ENCODE measurements at regions not wholly inside any gene's neighbourhood (a gene's known extent, or its start where the extent isn't known, plus 50 kb on each side); places are given as distances from the start of the nearest gene placed in this dataset.

DNA sequence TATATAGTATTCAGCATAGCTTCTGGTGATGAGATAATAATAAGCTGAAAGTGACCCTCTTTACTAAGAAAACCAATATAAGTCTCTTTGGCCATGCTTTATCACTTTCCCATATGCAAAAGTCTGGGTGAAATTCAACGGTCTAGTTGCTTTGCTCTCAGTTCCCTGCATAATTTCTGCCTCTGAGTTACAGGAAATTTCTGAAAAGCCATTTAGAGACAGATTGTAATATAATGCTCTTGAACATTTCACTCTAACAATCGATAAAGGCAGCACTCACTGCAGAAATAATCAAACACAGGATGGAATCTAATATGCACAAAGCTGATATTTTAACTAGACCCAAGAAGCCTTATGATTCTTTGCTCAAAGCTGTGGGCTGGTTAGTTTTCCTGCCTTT, 100.1 kb upstream of the LIFR start:
- ChIA-PET CTCF (ENCODE audit: partially characterized antibody) (no interaction called here), POLR2A (ENCODE audit: partially characterized antibody) (no interaction called here)
- no peaks in the 10 kb centered on the region for H3K27me3 ChIP-seq (ENCODE audit: insufficient read depth, low read length)
- H3K27ac Mint-ChIP-seq, result no peak overlapping the region
- H3K9me3 ChIP-seq (ENCODE audit: control insufficient read depth in 1 of 2, low read length in 2 of 2), result no peaks in the 10 kb centered on the region
- intact Hi-C loops (cut with micrococcal nuclease), result no loop called here
- H3K4me1 Mint-ChIP-seq, result no peaks in the 10 kb centered on the region
- H3K9me3 Mint-ChIP-seq, result peaks cover 0 to 2% (median 0%) of the 10 kb centered on the region in 8 donors
- H3K4me1 ChIP-seq (ENCODE audit: insufficient read depth, low read length), result no peaks in the 10 kb centered on the region
- no peaks in the 10 kb centered on the region for H3K36me3 ChIP-seq (ENCODE audit: insufficient read depth, low read length)
- no peak overlapping the region for H3K4me3 Mint-ChIP-seq
- H3K4me3 ChIP-seq (ENCODE audit: low read length in 2 of 2), result no peak overlapping the region
- no peak for DNase-seq
- H3K27me3 Mint-ChIP-seq, result peaks cover 11 to 17% of the 10 kb centered on the region in 2 donors
- no peaks in the 10 kb centered on the region for H3K36me3 Mint-ChIP-seq
- no peak overlapping the region for H3K27ac ChIP-seq (ENCODE audit: low read depth, low read length)

GRCh38 chr5:38657020-38657419, 100.6 kb upstream of the LIFR start:
- H3K27me3 Mint-ChIP-seq, result peaks cover 11 to 15% of the 10 kb centered on the region in 2 donors
- no peak overlapping the region for H3K27ac Mint-ChIP-seq
- H3K4me3 ChIP-seq (ENCODE audit: low read length in 2 of 2), result no peak overlapping the region
- no peaks in the 10 kb centered on the region for H3K27me3 ChIP-seq (ENCODE audit: insufficient read depth, low read length)
- no peaks in the 10 kb centered on the region for H3K4me1 ChIP-seq (ENCODE audit: insufficient read depth, low read length)
- peaks cover 0 to 2% (median 0%) of the 10 kb centered on the region in 8 donors for H3K9me3 Mint-ChIP-seq
- ChIA-PET POLR2A (ENCODE audit: partially characterized antibody) (no interaction called here), CTCF (ENCODE audit: partially characterized antibody) (no interaction called here)
- no peaks in the 10 kb centered on the region for H3K9me3 ChIP-seq (ENCODE audit: control insufficient read depth in 1 of 2, low read length in 2 of 2)
- H3K36me3 ChIP-seq (ENCODE audit: insufficient read depth, low read length), result no peaks in the 10 kb centered on the region
- H3K4me1 Mint-ChIP-seq, result no peaks in the 10 kb centered on the region
- intact Hi-C loops (cut with micrococcal nuclease), result no loop called here
- no peaks in the 10 kb centered on the region for H3K36me3 Mint-ChIP-seq
- H3K27ac ChIP-seq (ENCODE audit: low read depth, low read length), result no peak overlapping the region
- H3K4me3 Mint-ChIP-seq, result no peak overlapping the region
- no peak for DNase-seq

DNA sequence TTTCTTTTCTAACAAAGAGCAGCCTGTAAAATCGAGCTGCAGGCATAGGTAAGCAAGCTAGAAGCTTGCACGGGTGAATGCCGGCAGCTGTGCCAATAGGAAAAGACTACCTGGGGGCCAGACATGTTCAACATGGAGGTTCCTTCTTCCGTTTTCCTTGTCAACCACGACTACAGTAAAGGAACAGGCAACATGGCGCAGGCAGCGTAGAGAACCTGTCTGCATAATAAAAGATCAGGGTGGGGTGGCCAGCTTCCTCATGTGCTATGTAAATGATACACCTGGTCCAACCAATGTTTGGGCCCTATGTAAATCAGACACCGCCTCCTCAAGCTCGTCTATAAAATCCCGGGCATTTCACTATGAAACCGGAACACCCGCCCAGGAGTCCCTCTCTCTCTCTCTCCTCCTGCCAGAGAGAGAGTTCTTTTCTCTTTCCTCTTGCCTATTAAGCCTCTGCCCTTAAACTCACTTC, 103.8 kb upstream of the LIFR start:
- ChIA-PET POLR2A (ENCODE audit: partially characterized antibody) (no interaction called here), CTCF (ENCODE audit: partially characterized antibody) (interaction anchor here (1.1 kb wide), 1 partner anchor 218 kb away, joined by 3 read pairs; no protein-coding TSS in a partner anchor)
- Mint-ChIP-seq H3K36me3 (no peaks in the 10 kb centered on the region), H3K4me1 (no peaks in the 10 kb centered on the region), H3K27me3 (peaks cover 15 to 19% of the 10 kb centered on the region in 2 donors), H3K27ac (no peak overlapping the region), H3K9me3 (peaks cover 0 to 2% (median 0%) of the 10 kb centered on the region in 8 donors), H3K4me3 (no peak overlapping the region)
- Histone ChIP-seq H3K27me3 (ENCODE audit: insufficient read depth, low read length) (no peaks in the 10 kb centered on the region), H3K9me3 (ENCODE audit: control insufficient read depth in 1 of 2, low read length in 2 of 2) (no peaks in the 10 kb centered on the region), H3K4me1 (ENCODE audit: insufficient read depth, low read length) (no peaks in the 10 kb centered on the region), H3K4me3 (ENCODE audit: low read length in 2 of 2) (no peak overlapping the region), H3K27ac (ENCODE audit: low read depth, low read length) (no peak overlapping the region), H3K36me3 (ENCODE audit: insufficient read depth, low read length) (no peaks in the 10 kb centered on the region)
- no peak for DNase-seq
- intact Hi-C loops (cut with micrococcal nuclease), result loop anchor here (10.0 kb wide), 1 partner anchor 215 kb away; no protein-coding TSS in a partner anchor

DNA sequence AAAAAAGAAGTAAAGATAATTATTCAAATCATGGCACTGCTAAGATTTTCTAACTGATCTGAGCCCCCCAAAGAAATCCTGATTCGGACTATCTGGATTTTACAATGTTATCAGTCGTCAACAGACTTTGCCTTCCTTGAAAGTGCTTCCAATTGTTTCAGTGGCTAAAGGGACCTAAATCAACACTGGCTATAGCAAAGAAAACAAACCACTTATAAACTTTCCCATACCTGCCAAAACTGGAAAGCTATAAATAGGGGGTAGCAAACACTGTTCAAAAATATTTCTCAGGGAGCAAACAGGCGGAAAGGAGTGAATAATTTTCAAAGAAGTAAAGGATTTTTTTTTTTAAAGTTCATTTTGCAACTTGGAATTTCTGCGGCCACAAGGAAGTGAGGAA, 105.6 kb upstream of the LIFR start:
- DNase-seq, result no peak
- no peaks in the 10 kb centered on the region for H3K36me3 Mint-ChIP-seq
- Histone ChIP-seq H3K4me3 (ENCODE audit: low read length in 2 of 2) (no peak overlapping the region), H3K9me3 (ENCODE audit: control insufficient read depth in 1 of 2, low read length in 2 of 2) (no peaks in the 10 kb centered on the region), H3K27ac (ENCODE audit: low read depth, low read length) (no peak overlapping the region), H3K36me3 (ENCODE audit: insufficient read depth, low read length) (no peaks in the 10 kb centered on the region), H3K4me1 (ENCODE audit: insufficient read depth, low read length) (no peaks in the 10 kb centered on the region), H3K27me3 (ENCODE audit: insufficient read depth, low read length) (no peaks in the 10 kb centered on the region)
- no peaks in the 10 kb centered on the region for H3K4me1 Mint-ChIP-seq
- peaks cover 15 to 26% of the 10 kb centered on the region in 2 donors for H3K27me3 Mint-ChIP-seq
- H3K4me3 Mint-ChIP-seq, result no peak overlapping the region
- intact Hi-C loops (cut with micrococcal nuclease), result loop anchor here (10.0 kb wide), 1 partner anchor 217 kb away; no protein-coding TSS in a partner anchor
- POLR2A ChIA-PET (ENCODE audit: partially characterized antibody), result no interaction called here
- H3K9me3 Mint-ChIP-seq, result peaks cover 0 to 2% (median 0%) of the 10 kb centered on the region in 8 donors
- no peak overlapping the region for H3K27ac Mint-ChIP-seq
- CTCF ChIA-PET (ENCODE audit: partially characterized antibody), result no interaction called here

- peaks cover 12 to 23% of the 10 kb centered on the region in 2 donors for H3K27me3 Mint-ChIP-seq
- Histone ChIP-seq H3K36me3 (ENCODE audit: insufficient read depth, low read length) (no peaks in the 10 kb centered on the region), H3K27me3 (ENCODE audit: insufficient read depth, low read length) (no peaks in the 10 kb centered on the region), H3K4me1 (ENCODE audit: insufficient read depth, low read length) (no peaks in the 10 kb centered on the region), H3K4me3 (ENCODE audit: low read length in 2 of 2) (no peak overlapping the region), H3K27ac (ENCODE audit: low read depth, low read length) (no peak overlapping the region), H3K9me3 (ENCODE audit: control insufficient read depth in 1 of 2, low read length in 2 of 2) (no peaks in the 10 kb centered on the region)
- ChIA-PET CTCF (ENCODE audit: partially characterized antibody) (no interaction called here), POLR2A (ENCODE audit: partially characterized antibody) (no interaction called here)
- no peaks in the 10 kb centered on the region for H3K36me3 Mint-ChIP-seq
- intact Hi-C loops (cut with micrococcal nuclease), result loop anchor here (10.0 kb wide), 1 partner anchor 218 kb away; no protein-coding TSS in a partner anchor
- DNase-seq, result no peak
- no peak overlapping the region for H3K27ac Mint-ChIP-seq
- H3K4me3 Mint-ChIP-seq, result no peak overlapping the region
- H3K4me1 Mint-ChIP-seq, result no peaks in the 10 kb centered on the region
- peaks cover 0 to 3% (median 0%) of the 10 kb centered on the region in 8 donors for H3K9me3 Mint-ChIP-seq
Observed at GRCh38 chr5:38663249-38663648, 106.8 kb upstream of the LIFR start.

GRCh38 chr5:38666668-38667498, 110.4 kb upstream of the LIFR start:
- peaks cover 14% of the 10 kb centered on the region in 2 donors for H3K27me3 Mint-ChIP-seq
- no peaks in the 10 kb centered on the region for H3K36me3 Mint-ChIP-seq
- H3K4me3 ChIP-seq (ENCODE audit: low read length in 2 of 2), result no peak overlapping the region
- no peak overlapping the region for H3K4me3 Mint-ChIP-seq
- H3K4me1 ChIP-seq (ENCODE audit: insufficient read depth, low read length), result no peaks in the 10 kb centered on the region
- H3K9me3 Mint-ChIP-seq, result peaks cover 0 to 1% (median 0%) of the 10 kb centered on the region in 8 donors
- H3K4me1 Mint-ChIP-seq, result no peaks in the 10 kb centered on the region
- CTCF ChIA-PET (ENCODE audit: partially characterized antibody), result interaction anchor here (3.1 kb wide), 1 partner anchor 225 kb away, joined by 8 read pairs; no protein-coding TSS in a partner anchor
- H3K27ac ChIP-seq (ENCODE audit: low read depth, low read length), result no peak overlapping the region
- no peak for DNase-seq
- H3K9me3 ChIP-seq (ENCODE audit: control insufficient read depth in 1 of 2, low read length in 2 of 2), result no peaks in the 10 kb centered on the region
- H3K27me3 ChIP-seq (ENCODE audit: insufficient read depth, low read length), result no peaks in the 10 kb centered on the region
- POLR2A ChIA-PET (ENCODE audit: partially characterized antibody), result no interaction called here
- no peaks in the 10 kb centered on the region for H3K36me3 ChIP-seq (ENCODE audit: insufficient read depth, low read length)
- intact Hi-C loops (cut with micrococcal nuclease), result loop anchor here (10.0 kb wide), 1 partner anchor 222 kb away; no protein-coding TSS in a partner anchor
- H3K27ac Mint-ChIP-seq, result no peak overlapping the region

DNA sequence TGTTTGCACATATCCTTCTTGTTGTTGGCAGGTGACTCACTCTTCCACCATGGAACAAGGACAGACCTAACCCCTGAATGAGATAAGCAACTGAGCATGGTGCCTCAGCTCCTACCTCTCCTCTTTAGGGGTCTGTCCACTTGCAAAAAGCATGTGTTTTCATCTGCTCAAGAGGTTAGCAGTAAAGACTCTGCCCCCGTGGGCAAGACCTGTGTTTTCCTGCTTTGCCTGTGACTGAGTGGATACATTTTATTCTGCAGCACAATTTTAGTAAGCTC, 111.0 kb upstream of the LIFR start:
- Mint-ChIP-seq H3K9me3 (peaks cover 0 to 3% (median 0%) of the 10 kb centered on the region in 8 donors), H3K4me3 (no peak overlapping the region), H3K36me3 (no peaks in the 10 kb centered on the region), H3K27ac (no peak overlapping the region), H3K4me1 (no peaks in the 10 kb centered on the region), H3K27me3 (peaks cover 14% of the 10 kb centered on the region in 2 donors)
- intact Hi-C loops (cut with micrococcal nuclease), result loop anchor here (10.0 kb wide), 1 partner anchor 223 kb away; no protein-coding TSS in a partner anchor
- H3K27ac ChIP-seq (ENCODE audit: low read depth, low read length), result no peak overlapping the region
- H3K27me3 ChIP-seq (ENCODE audit: insufficient read depth, low read length), result no peaks in the 10 kb centered on the region
- no peak for DNase-seq
- H3K9me3 ChIP-seq (ENCODE audit: control insufficient read depth in 1 of 2, low read length in 2 of 2), result no peaks in the 10 kb centered on the region
- no peaks in the 10 kb centered on the region for H3K4me1 ChIP-seq (ENCODE audit: insufficient read depth, low read length)
- no peaks in the 10 kb centered on the region for H3K36me3 ChIP-seq (ENCODE audit: insufficient read depth, low read length)
- no peak overlapping the region for H3K4me3 ChIP-seq (ENCODE audit: low read length in 2 of 2)
- ChIA-PET POLR2A (ENCODE audit: partially characterized antibody) (no interaction called here), CTCF (ENCODE audit: partially characterized antibody) (no interaction called here)
